WTC11 (cell line): ENCODE measurements at regions not wholly inside any gene's neighbourhood (a gene's known extent, or its start where the extent isn't known, plus 50 kb on each side); places are given as distances from the start of the nearest gene placed in this dataset.

Experiments
- ATAC-seq: fragments of 200-7000 bp; cut with Tn5 transposase; 2 replicates; pipeline ENCODE4 v1.10.0; 2021; ENCODE audit warnings: mild to moderate bottlenecking, moderate library complexity
- CTCF ChIA-PET: fragments of 300-600 bp; sonication (Branson Sonifier 250); formaldehyde crosslinking; loops from one replicate; lab custom pipeline; 2021; ENCODE audit warnings: antibody characterized with exemption; lab: Charles Lee
- POLR2A ChIA-PET: fragments of 350-600 bp; sonication (Branson Sonifier 250); formaldehyde crosslinking; loops from one replicate; lab custom pipeline; 2021; ENCODE audit warnings: antibody characterized with exemption; lab: Charles Lee
- DNase-seq: peaks from one replicate; pipeline ENCODE4 v3.0.0; 2021; ENCODE audit warnings: low spot score
- H3K27ac Mint-ChIP-seq: 2 replicates; pipeline ENCODE4 v1.8.0; 2021; ENCODE audit warnings: mixed read lengths
- H3K27me3 Mint-ChIP-seq: 2 replicates; pipeline ENCODE4 v1.8.0; 2021; ENCODE audit warnings: low read depth, mild to moderate bottlenecking, moderate library complexity, mixed read lengths
- H3K36me3 Mint-ChIP-seq: 2 replicates; pipeline ENCODE4 v1.8.0; 2021; ENCODE audit warnings: mixed read lengths
- H3K4me1 Mint-ChIP-seq: 2 replicates; pipeline ENCODE4 v1.8.0; 2022; ENCODE audit warnings: mixed read lengths
- H3K4me3 Mint-ChIP-seq: 2 replicates; pipeline ENCODE4 v1.8.0; 2021; ENCODE audit warnings: mild to moderate bottlenecking, moderate library complexity, mixed read lengths
- H3K9me3 Mint-ChIP-seq: 2 replicates; pipeline ENCODE4 v1.8.0; 2021; ENCODE audit warnings: mixed read lengths
- ATF1 ChIP-seq: sonication (generic); formaldehyde crosslinking; IDR thresholded peaks from 2 replicates; pipeline ENCODE4 v1.8.1; 2023; ENCODE audit warnings: mild to moderate bottlenecking, moderate library complexity, missing genetic modification reagents
- FOXK1 ChIP-seq: sonication (generic); formaldehyde crosslinking; IDR thresholded peaks from 2 replicates; pipeline ENCODE4 v1.8.0; 2022; ENCODE audit warnings: mild to moderate bottlenecking, moderate library complexity, missing genetic modification reagents
- IRF2 ChIP-seq: sonication (generic); formaldehyde crosslinking; IDR thresholded peaks from 2 replicates; pipeline ENCODE4 v1.8.0; 2022; ENCODE audit warnings: low read depth, missing genetic modification reagents, borderline replicate concordance
- MXD4 ChIP-seq: fragments of 250-450 bp; sonication (Bioruptor Pico); IDR thresholded peaks from 2 replicates; pipeline ENCODE4 v1.8.0; 2021; ENCODE audit warnings: mild to moderate bottlenecking, moderate library complexity, borderline replicate concordance
- TCF7 ChIP-seq: sonication (generic); formaldehyde crosslinking; IDR thresholded peaks from 2 replicates; pipeline ENCODE4 v1.8.0; 2022; ENCODE audit warnings: mild to moderate bottlenecking, low read depth, missing genetic modification reagents, moderate library complexity
- ZNF121 ChIP-seq: sonication (generic); formaldehyde crosslinking; IDR thresholded peaks from 2 replicates; pipeline ENCODE4 v1.8.0; 2023; ENCODE audit warnings: missing genetic modification reagents
- ZNF232 ChIP-seq: sonication (generic); formaldehyde crosslinking; IDR thresholded peaks from 2 replicates; pipeline ENCODE4 v1.8.0; 2022; ENCODE audit warnings: mild to moderate bottlenecking, missing genetic modification reagents
- ZNF423 ChIP-seq: fragments of 250-450 bp; sonication (Bioruptor Pico); IDR thresholded peaks from 2 replicates; pipeline ENCODE4 v2.1.2; 2022; ENCODE audit warnings: mild to moderate bottlenecking, moderate library complexity
- TF ChIP-seq, protein P1 (sequence below): fragments of 250-450 bp; sonication (Bioruptor Pico); IDR thresholded peaks from 2 replicates; pipeline ENCODE4 v2.1.2; 2022; ENCODE audit warnings: mild to moderate bottlenecking, moderate library complexity
- TF ChIP-seq, protein P2 (sequence below): sonication (generic); formaldehyde crosslinking; IDR thresholded peaks from 2 replicates; pipeline ENCODE4 v1.8.0; 2022; ENCODE audit warnings: mild to moderate bottlenecking, missing genetic modification reagents
- TF ChIP-seq, protein P3 (sequence below): fragments of 250-450 bp; sonication (Bioruptor Pico); IDR thresholded peaks from 2 replicates; pipeline ENCODE4 v1.9.0; 2021; ENCODE audit warnings: mild to moderate bottlenecking
- TF ChIP-seq, protein P4 (sequence below): fragments of 250-450 bp; sonication (Bioruptor Pico); IDR thresholded peaks from 2 replicates; pipeline ENCODE4 v1.8.0; 2021; ENCODE audit warnings: mild to moderate bottlenecking
- TF ChIP-seq, protein P5 (sequence below): sonication (generic); formaldehyde crosslinking; IDR thresholded peaks from 2 replicates; pipeline ENCODE4 v1.8.0; 2023; ENCODE audit warnings: missing genetic modification reagents, mild to moderate bottlenecking, borderline replicate concordance
- TF ChIP-seq, protein P6 (sequence below): sonication (generic); formaldehyde crosslinking; IDR thresholded peaks from 2 replicates; pipeline ENCODE4 v1.8.1; 2022; ENCODE audit warnings: mild to moderate bottlenecking, missing genetic modification reagents, moderate library complexity, borderline replicate concordance
- TF ChIP-seq, protein P7 (sequence below): sonication (generic); formaldehyde crosslinking; conservative IDR thresholded peaks from 2 replicates; pipeline ENCODE4 v1.8.1; 2023; ENCODE audit warnings: mild to moderate bottlenecking, low read depth, missing genetic modification reagents, moderate library complexity
- TF ChIP-seq, protein P8 (sequence below): sonication (generic); formaldehyde crosslinking; IDR thresholded peaks from 2 replicates; pipeline ENCODE4 v1.8.1; 2022; ENCODE audit warnings: low read depth, mild to moderate bottlenecking, moderate library complexity, missing genetic modification reagents, borderline replicate concordance
- TF ChIP-seq, protein P9 (sequence below): sonication (generic); formaldehyde crosslinking; conservative IDR thresholded peaks from 2 replicates; pipeline ENCODE4 v1.8.1; 2022; ENCODE audit warnings: mild to moderate bottlenecking, missing genetic modification reagents

DNA sequence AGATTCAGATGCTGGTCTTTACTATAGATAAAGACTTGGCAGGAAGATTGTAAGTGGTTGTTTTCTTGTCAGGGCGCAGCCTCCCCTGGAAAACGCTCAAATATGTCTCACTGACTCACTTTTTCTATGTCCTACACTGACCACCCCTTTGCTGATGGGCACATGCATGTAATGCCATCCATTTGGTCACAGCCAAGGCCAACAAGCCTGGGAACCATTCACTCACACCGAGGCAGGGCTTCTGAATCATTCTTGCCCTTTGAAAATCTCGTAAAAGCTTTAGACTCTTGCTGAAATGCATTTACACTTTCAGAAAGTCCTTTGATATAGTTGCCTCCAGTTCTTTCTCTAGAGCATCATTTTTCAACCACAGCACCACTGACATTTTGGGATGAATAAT, 249.4 kb downstream of the ACTL7B start (continued):
- TF ChIP-seq, protein P1, sequence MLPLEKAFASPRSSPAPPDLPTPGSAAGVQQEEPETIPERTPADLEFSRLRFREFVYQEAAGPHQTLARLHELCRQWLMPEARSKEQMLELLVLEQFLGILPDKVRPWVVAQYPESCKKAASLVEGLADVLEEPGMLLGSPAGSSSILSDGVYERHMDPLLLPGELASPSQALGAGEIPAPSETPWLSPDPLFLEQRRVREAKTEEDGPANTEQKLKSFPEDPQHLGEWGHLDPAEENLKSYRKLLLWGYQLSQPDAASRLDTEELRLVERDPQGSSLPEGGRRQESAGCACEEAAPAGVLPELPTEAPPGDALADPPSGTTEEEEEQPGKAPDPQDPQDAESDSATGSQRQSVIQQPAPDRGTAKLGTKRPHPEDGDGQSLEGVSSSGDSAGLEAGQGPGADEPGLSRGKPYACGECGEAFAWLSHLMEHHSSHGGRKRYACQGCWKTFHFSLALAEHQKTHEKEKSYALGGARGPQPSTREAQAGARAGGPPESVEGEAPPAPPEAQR (CRISPR knock-in tag), result no peak
- TF ChIP-seq, protein P2, sequence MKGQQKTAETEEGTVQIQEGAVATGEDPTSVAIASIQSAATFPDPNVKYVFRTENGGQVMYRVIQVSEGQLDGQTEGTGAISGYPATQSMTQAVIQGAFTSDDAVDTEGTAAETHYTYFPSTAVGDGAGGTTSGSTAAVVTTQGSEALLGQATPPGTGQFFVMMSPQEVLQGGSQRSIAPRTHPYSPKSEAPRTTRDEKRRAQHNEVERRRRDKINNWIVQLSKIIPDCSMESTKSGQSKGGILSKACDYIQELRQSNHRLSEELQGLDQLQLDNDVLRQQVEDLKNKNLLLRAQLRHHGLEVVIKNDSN, result no peak
- TF ChIP-seq ZNF423 (CRISPR knock-in tag), result no peak
- no peak for TF ChIP-seq ZNF232 (CRISPR knock-in tag)

DNA sequence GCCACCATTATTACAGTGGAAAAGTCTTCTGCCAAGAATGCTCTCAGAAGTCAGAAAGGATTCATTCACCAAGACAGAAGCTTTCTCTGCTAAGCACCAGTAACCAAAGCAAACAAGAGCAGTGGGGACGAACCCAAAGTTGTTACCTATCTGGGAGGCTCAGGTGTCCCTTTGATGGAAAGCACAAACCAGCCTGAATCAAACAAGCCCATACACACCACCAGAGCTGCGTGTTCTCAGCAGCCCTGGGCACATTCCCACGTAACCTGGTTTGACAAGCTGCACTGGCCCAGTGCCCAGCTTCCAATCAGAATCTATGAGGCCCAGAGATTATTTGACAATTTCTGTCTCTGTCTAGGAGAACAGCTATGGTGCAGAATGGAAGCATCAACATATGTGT, 252.6 kb downstream of the ACTL7B start:
- peaks cover 6% of the 10 kb centered on the region for H3K9me3 Mint-ChIP-seq
- peaks cover 8% of the 10 kb centered on the region for H3K4me1 Mint-ChIP-seq
- ChIA-PET POLR2A (no interaction called here), CTCF (no interaction called here)
- no peak overlapping the region for H3K27ac Mint-ChIP-seq
- no peaks in the 10 kb centered on the region; the same call in 1 of the 2 replicates for H3K27me3 Mint-ChIP-seq
- H3K4me3 Mint-ChIP-seq, result no peak overlapping the region
- ATAC-seq (no peak), DNase-seq (no peak)
- no peaks in the 10 kb centered on the region for H3K36me3 Mint-ChIP-seq
- TF ChIP-seq, protein P3, sequence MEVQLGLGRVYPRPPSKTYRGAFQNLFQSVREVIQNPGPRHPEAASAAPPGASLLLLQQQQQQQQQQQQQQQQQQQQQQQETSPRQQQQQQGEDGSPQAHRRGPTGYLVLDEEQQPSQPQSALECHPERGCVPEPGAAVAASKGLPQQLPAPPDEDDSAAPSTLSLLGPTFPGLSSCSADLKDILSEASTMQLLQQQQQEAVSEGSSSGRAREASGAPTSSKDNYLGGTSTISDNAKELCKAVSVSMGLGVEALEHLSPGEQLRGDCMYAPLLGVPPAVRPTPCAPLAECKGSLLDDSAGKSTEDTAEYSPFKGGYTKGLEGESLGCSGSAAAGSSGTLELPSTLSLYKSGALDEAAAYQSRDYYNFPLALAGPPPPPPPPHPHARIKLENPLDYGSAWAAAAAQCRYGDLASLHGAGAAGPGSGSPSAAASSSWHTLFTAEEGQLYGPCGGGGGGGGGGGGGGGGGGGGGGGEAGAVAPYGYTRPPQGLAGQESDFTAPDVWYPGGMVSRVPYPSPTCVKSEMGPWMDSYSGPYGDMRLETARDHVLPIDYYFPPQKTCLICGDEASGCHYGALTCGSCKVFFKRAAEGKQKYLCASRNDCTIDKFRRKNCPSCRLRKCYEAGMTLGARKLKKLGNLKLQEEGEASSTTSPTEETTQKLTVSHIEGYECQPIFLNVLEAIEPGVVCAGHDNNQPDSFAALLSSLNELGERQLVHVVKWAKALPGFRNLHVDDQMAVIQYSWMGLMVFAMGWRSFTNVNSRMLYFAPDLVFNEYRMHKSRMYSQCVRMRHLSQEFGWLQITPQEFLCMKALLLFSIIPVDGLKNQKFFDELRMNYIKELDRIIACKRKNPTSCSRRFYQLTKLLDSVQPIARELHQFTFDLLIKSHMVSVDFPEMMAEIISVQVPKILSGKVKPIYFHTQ (CRISPR knock-in tag), result no peak
- TF ChIP-seq, protein P4, sequence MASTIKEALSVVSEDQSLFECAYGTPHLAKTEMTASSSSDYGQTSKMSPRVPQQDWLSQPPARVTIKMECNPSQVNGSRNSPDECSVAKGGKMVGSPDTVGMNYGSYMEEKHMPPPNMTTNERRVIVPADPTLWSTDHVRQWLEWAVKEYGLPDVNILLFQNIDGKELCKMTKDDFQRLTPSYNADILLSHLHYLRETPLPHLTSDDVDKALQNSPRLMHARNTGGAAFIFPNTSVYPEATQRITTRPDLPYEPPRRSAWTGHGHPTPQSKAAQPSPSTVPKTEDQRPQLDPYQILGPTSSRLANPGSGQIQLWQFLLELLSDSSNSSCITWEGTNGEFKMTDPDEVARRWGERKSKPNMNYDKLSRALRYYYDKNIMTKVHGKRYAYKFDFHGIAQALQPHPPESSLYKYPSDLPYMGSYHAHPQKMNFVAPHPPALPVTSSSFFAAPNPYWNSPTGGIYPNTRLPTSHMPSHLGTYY (CRISPR knock-in tag), result no peak
- TF ChIP-seq, protein P5, sequence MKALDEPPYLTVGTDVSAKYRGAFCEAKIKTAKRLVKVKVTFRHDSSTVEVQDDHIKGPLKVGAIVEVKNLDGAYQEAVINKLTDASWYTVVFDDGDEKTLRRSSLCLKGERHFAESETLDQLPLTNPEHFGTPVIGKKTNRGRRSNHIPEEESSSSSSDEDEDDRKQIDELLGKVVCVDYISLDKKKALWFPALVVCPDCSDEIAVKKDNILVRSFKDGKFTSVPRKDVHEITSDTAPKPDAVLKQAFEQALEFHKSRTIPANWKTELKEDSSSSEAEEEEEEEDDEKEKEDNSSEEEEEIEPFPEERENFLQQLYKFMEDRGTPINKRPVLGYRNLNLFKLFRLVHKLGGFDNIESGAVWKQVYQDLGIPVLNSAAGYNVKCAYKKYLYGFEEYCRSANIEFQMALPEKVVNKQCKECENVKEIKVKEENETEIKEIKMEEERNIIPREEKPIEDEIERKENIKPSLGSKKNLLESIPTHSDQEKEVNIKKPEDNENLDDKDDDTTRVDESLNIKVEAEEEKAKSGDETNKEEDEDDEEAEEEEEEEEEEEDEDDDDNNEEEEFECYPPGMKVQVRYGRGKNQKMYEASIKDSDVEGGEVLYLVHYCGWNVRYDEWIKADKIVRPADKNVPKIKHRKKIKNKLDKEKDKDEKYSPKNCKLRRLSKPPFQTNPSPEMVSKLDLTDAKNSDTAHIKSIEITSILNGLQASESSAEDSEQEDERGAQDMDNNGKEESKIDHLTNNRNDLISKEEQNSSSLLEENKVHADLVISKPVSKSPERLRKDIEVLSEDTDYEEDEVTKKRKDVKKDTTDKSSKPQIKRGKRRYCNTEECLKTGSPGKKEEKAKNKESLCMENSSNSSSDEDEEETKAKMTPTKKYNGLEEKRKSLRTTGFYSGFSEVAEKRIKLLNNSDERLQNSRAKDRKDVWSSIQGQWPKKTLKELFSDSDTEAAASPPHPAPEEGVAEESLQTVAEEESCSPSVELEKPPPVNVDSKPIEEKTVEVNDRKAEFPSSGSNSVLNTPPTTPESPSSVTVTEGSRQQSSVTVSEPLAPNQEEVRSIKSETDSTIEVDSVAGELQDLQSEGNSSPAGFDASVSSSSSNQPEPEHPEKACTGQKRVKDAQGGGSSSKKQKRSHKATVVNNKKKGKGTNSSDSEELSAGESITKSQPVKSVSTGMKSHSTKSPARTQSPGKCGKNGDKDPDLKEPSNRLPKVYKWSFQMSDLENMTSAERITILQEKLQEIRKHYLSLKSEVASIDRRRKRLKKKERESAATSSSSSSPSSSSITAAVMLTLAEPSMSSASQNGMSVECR (CRISPR knock-in tag), result no peak
- TF ChIP-seq FOXK1 (CRISPR knock-in tag) (no peak), TCF7 (CRISPR knock-in tag) (no peak), MXD4 (CRISPR knock-in tag) (no peak), ZNF121 (no peak), IRF2 (CRISPR knock-in tag) (no peak), ATF1 (no peak)
- TF ChIP-seq, protein P6, sequence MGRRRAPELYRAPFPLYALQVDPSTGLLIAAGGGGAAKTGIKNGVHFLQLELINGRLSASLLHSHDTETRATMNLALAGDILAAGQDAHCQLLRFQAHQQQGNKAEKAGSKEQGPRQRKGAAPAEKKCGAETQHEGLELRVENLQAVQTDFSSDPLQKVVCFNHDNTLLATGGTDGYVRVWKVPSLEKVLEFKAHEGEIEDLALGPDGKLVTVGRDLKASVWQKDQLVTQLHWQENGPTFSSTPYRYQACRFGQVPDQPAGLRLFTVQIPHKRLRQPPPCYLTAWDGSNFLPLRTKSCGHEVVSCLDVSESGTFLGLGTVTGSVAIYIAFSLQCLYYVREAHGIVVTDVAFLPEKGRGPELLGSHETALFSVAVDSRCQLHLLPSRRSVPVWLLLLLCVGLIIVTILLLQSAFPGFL (CRISPR knock-in tag), result no peak
- TF ChIP-seq, protein P7, sequence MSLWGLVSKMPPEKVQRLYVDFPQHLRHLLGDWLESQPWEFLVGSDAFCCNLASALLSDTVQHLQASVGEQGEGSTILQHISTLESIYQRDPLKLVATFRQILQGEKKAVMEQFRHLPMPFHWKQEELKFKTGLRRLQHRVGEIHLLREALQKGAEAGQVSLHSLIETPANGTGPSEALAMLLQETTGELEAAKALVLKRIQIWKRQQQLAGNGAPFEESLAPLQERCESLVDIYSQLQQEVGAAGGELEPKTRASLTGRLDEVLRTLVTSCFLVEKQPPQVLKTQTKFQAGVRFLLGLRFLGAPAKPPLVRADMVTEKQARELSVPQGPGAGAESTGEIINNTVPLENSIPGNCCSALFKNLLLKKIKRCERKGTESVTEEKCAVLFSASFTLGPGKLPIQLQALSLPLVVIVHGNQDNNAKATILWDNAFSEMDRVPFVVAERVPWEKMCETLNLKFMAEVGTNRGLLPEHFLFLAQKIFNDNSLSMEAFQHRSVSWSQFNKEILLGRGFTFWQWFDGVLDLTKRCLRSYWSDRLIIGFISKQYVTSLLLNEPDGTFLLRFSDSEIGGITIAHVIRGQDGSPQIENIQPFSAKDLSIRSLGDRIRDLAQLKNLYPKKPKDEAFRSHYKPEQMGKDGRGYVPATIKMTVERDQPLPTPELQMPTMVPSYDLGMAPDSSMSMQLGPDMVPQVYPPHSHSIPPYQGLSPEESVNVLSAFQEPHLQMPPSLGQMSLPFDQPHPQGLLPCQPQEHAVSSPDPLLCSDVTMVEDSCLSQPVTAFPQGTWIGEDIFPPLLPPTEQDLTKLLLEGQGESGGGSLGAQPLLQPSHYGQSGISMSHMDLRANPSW (CRISPR knock-in tag), result no peak
- TF ChIP-seq, protein P8, sequence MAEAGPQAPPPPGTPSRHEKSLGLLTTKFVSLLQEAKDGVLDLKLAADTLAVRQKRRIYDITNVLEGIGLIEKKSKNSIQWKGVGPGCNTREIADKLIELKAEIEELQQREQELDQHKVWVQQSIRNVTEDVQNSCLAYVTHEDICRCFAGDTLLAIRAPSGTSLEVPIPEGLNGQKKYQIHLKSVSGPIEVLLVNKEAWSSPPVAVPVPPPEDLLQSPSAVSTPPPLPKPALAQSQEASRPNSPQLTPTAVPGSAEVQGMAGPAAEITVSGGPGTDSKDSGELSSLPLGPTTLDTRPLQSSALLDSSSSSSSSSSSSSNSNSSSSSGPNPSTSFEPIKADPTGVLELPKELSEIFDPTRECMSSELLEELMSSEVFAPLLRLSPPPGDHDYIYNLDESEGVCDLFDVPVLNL (CRISPR knock-in tag), result no peak
- TF ChIP-seq, protein P9, sequence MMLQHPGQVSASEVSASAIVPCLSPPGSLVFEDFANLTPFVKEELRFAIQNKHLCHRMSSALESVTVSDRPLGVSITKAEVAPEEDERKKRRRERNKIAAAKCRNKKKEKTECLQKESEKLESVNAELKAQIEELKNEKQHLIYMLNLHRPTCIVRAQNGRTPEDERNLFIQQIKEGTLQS (CRISPR knock-in tag), result no peak
